Sciatic nerve (tissue), 2 donors: ENCODE measurements at regions not wholly inside any gene's neighbourhood (a gene's known extent, or its start where the extent isn't known, plus 50 kb on each side); places are given as distances from the start of the nearest gene placed in this dataset.

Source experiments
- ATAC-seq: fragments of 200-7000 bp; cut with Tn5 transposase; one replicate; pipeline ENCODE4 v1.9.1; 2020; ENCODE audit warnings: mild to moderate bottlenecking, moderate library complexity
- DNase-seq: peaks from one replicate; pipeline ENCODE4 v3.0.0-alpha.2; 2020; ENCODE audit warnings: low spot score
- intact Hi-C: fragments of 100-400 bp; cut with DNase I; formaldehyde crosslinking; loops from one replicate; pipeline ENCODE4 v1.14.2; 2022
- donor health status: DM: no; HTN: no; CAD: no.
- donor health status: DM: no; HTN: no; CAD: no.

- intact Hi-C loops, result no loop called here
- DNase-seq (no peak), ATAC-seq (no peak)
These were observed 955.5 kb upstream of the PCDH9 start for GRCh38 chr13:68185444-68186141.

GRCh38 chr13:68176475-68176874 lies 946.3 kb upstream of the PCDH9 start:
- no peak for ATAC-seq
- intact Hi-C loops, result no loop called here
- no peak for DNase-seq

GRCh38 chr13:68174893-68175292 lies 944.8 kb upstream of the PCDH9 start:
- no peak for DNase-seq
- ATAC-seq, result no peak
- intact Hi-C loops, result no loop called here

- intact Hi-C loops, result no loop called here
- DNase-seq (no peak), ATAC-seq (no peak)
These were observed 943.0 kb upstream of the PCDH9 start for GRCh38 chr13:68173111-68173510.

GRCh38 chr13:68170961-68171360 lies 940.8 kb upstream of the PCDH9 start:
- DNase-seq, result no peak
- intact Hi-C loops, result no loop called here
- ATAC-seq, result no peak

GRCh38 chr13:68168448-68168847 lies 938.3 kb upstream of the PCDH9 start:
- intact Hi-C loops, result no loop called here
- ATAC-seq (no peak), DNase-seq (no peak)

GRCh38 chr13:68160466-68160865 lies 930.3 kb upstream of the PCDH9 start:
- DNase-seq, result no peak
- intact Hi-C loops, result no loop called here
- ATAC-seq, result no peak

GRCh38 chr13:68152414-68152813 lies 922.3 kb upstream of the PCDH9 start:
- ATAC-seq, result no peak
- intact Hi-C loops, result no loop called here
- no peak for DNase-seq

GRCh38 chr13:68145852-68146251 lies 915.7 kb upstream of the PCDH9 start:
- ATAC-seq (no peak), DNase-seq (no peak)
- intact Hi-C loops, result no loop called here

- intact Hi-C loops, result no loop called here
- ATAC-seq (no peak), DNase-seq (no peak)
These were observed 898.3 kb upstream of the PCDH9 start for GRCh38 chr13:68128297-68128915.

GRCh38 chr13:68125087-68125480 lies 894.9 kb upstream of the PCDH9 start:
- intact Hi-C loops, result no loop called here
- DNase-seq, result no peak
- ATAC-seq, result no peak

- intact Hi-C loops, result no loop called here
- DNase-seq, result no peak
- no peak for ATAC-seq
These were observed 894.4 kb upstream of the PCDH9 start for GRCh38 chr13:68124437-68125086.

- ATAC-seq (no peak), DNase-seq (no peak)
- intact Hi-C loops, result no loop called here
These were observed 880.1 kb upstream of the PCDH9 start for GRCh38 chr13:68110178-68110768.

- ATAC-seq, result no peak
- intact Hi-C loops, result no loop called here
- DNase-seq, result no peak
These were observed 877.5 kb upstream of the PCDH9 start for GRCh38 chr13:68107667-68108066.

GRCh38 chr13:68099631-68100030 lies 869.5 kb upstream of the PCDH9 start:
- ATAC-seq, result no peak
- DNase-seq, result no peak
- intact Hi-C loops, result no loop called here

- intact Hi-C loops, result no loop called here
- ATAC-seq (no peak), DNase-seq (no peak)
These were observed 850.9 kb upstream of the PCDH9 start for GRCh38 chr13:68081061-68081460.

- DNase-seq (no peak), ATAC-seq (no peak)
- intact Hi-C loops, result no loop called here
These were observed 848.7 kb upstream of the PCDH9 start for GRCh38 chr13:68078874-68079273.

GRCh38 chr13:68078469-68078868 lies 848.3 kb upstream of the PCDH9 start:
- ATAC-seq, result no peak
- intact Hi-C loops, result no loop called here
- no peak for DNase-seq

GRCh38 chr13:68076046-68076445 lies 845.9 kb upstream of the PCDH9 start:
- DNase-seq (no peak), ATAC-seq (no peak)
- intact Hi-C loops, result no loop called here

- DNase-seq, result no peak
- no peak for ATAC-seq
- intact Hi-C loops, result no loop called here
These were observed 836.9 kb upstream of the PCDH9 start for GRCh38 chr13:68066879-68067513.
